Liver (tissue), 3 donors: ENCODE measurements at regions not wholly inside any gene's neighbourhood (a gene's known extent, or its start where the extent isn't known, plus 50 kb on each side); places are given as distances from the start of the nearest gene placed in this dataset.

Source experiments
- HNF4A ChIP-seq, 2 donors: conservative IDR thresholded peaks; 2 replicates each; pipeline ENCODE4 v1.6.1; 2016; ENCODE audit warnings: antibody characterized with exemption in 2 of 2, mild to moderate bottlenecking in 2 of 2
- TAF1 ChIP-seq: conservative IDR thresholded peaks from 2 replicates; pipeline ENCODE4 v1.6.1; 2016; ENCODE audit warnings: antibody characterized with exemption, mild to moderate bottlenecking
- YY1 ChIP-seq: IDR thresholded peaks from 2 replicates; pipeline ENCODE4 v1.6.1; 2016; ENCODE audit warnings: antibody characterized with exemption, mild to moderate bottlenecking
- TF ChIP-seq, protein P1 (sequence below): fragments of 150-350 bp; IDR thresholded peaks from 2 replicates; pipeline ENCODE4 v1.5.1; 2017; ENCODE audit warnings: improper control_type of control experiment, low read depth, low read length; ENCODE audit not compliant: missing input control
- TF ChIP-seq, protein P2 (sequence below): IDR thresholded peaks from 2 replicates; pipeline ENCODE4 v1.6.1; 2016; ENCODE audit warnings: antibody characterized with exemption
- TF ChIP-seq, protein P3 (sequence below): IDR thresholded peaks from 2 replicates; pipeline ENCODE4 v1.6.1; 2016; ENCODE audit warnings: antibody characterized with exemption
- TF ChIP-seq, protein P4 (sequence below): IDR thresholded peaks from 2 replicates; pipeline ENCODE4 v1.6.1; 2016; ENCODE audit warnings: antibody characterized with exemption
- donor health status: healthy.
- donor health status: healthy.

DNA sequence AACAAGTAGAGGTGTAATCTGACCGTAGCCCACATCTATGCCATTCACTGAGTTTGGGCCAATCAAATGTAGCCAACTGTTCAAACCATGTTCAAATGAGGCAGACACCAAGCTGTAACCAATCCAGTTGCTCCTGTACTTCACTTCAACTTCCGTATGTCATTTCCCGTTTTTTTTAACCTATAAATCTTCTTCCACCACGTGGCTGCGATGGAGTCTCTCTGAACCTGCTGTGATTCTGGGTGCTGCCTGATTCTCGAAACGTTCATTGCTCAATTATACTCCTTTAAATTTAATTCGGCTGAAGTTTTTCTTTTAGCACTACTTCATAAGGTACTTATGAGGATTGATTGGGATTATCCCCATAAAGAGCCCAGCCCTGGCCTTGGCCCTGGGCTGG, 179.7 kb downstream of the PIK3R1 start:
- TF ChIP-seq, protein P1, sequence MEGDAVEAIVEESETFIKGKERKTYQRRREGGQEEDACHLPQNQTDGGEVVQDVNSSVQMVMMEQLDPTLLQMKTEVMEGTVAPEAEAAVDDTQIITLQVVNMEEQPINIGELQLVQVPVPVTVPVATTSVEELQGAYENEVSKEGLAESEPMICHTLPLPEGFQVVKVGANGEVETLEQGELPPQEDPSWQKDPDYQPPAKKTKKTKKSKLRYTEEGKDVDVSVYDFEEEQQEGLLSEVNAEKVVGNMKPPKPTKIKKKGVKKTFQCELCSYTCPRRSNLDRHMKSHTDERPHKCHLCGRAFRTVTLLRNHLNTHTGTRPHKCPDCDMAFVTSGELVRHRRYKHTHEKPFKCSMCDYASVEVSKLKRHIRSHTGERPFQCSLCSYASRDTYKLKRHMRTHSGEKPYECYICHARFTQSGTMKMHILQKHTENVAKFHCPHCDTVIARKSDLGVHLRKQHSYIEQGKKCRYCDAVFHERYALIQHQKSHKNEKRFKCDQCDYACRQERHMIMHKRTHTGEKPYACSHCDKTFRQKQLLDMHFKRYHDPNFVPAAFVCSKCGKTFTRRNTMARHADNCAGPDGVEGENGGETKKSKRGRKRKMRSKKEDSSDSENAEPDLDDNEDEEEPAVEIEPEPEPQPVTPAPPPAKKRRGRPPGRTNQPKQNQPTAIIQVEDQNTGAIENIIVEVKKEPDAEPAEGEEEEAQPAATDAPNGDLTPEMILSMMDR: no peak
- TF ChIP-seq, protein P2, sequence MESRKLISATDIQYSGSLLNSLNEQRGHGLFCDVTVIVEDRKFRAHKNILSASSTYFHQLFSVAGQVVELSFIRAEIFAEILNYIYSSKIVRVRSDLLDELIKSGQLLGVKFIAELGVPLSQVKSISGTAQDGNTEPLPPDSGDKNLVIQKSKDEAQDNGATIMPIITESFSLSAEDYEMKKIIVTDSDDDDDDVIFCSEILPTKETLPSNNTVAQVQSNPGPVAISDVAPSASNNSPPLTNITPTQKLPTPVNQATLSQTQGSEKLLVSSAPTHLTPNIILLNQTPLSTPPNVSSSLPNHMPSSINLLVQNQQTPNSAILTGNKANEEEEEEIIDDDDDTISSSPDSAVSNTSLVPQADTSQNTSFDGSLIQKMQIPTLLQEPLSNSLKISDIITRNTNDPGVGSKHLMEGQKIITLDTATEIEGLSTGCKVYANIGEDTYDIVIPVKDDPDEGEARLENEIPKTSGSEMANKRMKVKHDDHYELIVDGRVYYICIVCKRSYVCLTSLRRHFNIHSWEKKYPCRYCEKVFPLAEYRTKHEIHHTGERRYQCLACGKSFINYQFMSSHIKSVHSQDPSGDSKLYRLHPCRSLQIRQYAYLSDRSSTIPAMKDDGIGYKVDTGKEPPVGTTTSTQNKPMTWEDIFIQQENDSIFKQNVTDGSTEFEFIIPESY: no peak
- TF ChIP-seq, protein P3, sequence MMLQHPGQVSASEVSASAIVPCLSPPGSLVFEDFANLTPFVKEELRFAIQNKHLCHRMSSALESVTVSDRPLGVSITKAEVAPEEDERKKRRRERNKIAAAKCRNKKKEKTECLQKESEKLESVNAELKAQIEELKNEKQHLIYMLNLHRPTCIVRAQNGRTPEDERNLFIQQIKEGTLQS: no peak
- TF ChIP-seq YY1: no peak
- TF ChIP-seq, protein P4, sequence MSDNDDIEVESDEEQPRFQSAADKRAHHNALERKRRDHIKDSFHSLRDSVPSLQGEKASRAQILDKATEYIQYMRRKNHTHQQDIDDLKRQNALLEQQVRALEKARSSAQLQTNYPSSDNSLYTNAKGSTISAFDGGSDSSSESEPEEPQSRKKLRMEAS: no peak
- TF ChIP-seq TAF1: no peak
- no peak for TF ChIP-seq HNF4A (conservative IDR thresholded peaks at IDR 0.05)
